ENCODE measurements at regions not wholly inside any gene's neighbourhood (a gene's known extent, or its start where the extent isn't known, plus 50 kb on each side); places are given as distances from the start of the nearest gene placed in this dataset.

DNA sequence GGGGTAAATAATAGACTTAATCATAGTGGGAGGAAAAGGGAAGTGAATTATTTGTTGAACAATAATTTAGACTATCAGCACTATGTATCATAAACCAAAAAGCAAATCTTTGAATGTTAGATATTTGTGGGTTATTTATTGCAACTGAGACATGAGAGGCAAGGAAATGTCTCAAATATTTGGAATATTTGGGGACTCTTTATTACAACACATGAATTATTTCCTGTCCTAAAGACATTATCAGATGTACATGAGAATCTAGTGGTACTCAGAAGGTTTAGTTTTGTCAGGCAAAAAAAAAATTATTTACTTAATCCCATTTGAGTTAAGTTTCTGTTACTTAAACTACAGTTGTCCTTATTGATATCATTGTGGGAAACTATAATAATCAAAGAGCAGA, 91.1 kb downstream of the TLR4 start:
- H3K27me3 ChIP-seq (ENCODE audit: insufficient read depth, insufficient read length): no peaks in the 10 kb centered on the region
- no peaks in the 10 kb centered on the region for H3K36me3 ChIP-seq (ENCODE audit: insufficient read depth, insufficient read length, low read length)
- no peak overlapping the region for H3K4me3 ChIP-seq (ENCODE audit: insufficient read length, low read depth)
- DNase-seq (ENCODE audit: low read depth, low spot score): no peak
- no peak for TF ChIP-seq ZNF274 (IDR thresholded peaks at IDR 0.05; ENCODE audit: low read depth, low read length)
- no peak for TF ChIP-seq YY1 (IDR thresholded peaks at IDR 0.05; ENCODE audit: insufficient read depth, insufficient read length)
- TF ChIP-seq SUZ12 (IDR thresholded peaks at IDR 0.05; ENCODE audit: extremely low read depth, insufficient read depth, insufficient read length): no peak
- H3K9me3 ChIP-seq (ENCODE audit: insufficient read depth, low read length): no peaks in the 10 kb centered on the region
- H3K9ac ChIP-seq (ENCODE audit: insufficient read length, low read depth): no peak overlapping the region
- no peaks in the 10 kb centered on the region for H3K4me1 ChIP-seq (ENCODE audit: insufficient read depth, insufficient read length)

DNA sequence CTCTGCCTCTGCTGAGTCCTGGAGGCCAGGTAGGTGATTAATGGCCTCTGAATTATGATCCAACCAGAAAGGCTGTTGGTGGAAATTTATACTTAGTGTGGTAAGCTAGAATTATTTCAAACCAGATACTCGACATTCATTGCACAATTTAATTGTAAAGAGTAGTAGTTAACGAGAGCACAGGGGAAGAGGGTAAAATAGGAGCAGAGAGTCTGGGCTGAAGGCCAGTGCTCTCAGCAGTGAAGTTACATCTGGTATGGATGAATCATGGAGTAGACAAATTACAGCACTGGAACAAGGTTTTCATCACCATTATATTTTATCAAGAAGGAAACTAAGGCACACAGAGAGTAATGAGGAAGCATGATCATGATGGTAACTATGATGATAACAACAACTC, 92.5 kb downstream of the TLR4 start:
- Histone ChIP-seq H3K27me3 (ENCODE audit: insufficient read depth, insufficient read length) (no peaks in the 10 kb centered on the region), H3K4me3 (ENCODE audit: insufficient read length, low read depth) (no peak overlapping the region), H3K9me3 (ENCODE audit: insufficient read depth, low read length) (no peaks in the 10 kb centered on the region), H3K9ac (ENCODE audit: insufficient read length, low read depth) (no peak overlapping the region), H3K4me1 (ENCODE audit: insufficient read depth, insufficient read length) (no peaks in the 10 kb centered on the region), H3K36me3 (ENCODE audit: insufficient read depth, insufficient read length, low read length) (no peaks in the 10 kb centered on the region)
- TF ChIP-seq SUZ12 (IDR thresholded peaks at IDR 0.05; ENCODE audit: extremely low read depth, insufficient read depth, insufficient read length) (no peak), YY1 (IDR thresholded peaks at IDR 0.05; ENCODE audit: insufficient read depth, insufficient read length) (no peak), ZNF274 (IDR thresholded peaks at IDR 0.05; ENCODE audit: low read depth, low read length) (no peak)
- DNase-seq (ENCODE audit: low read depth, low spot score): no peak

DNA sequence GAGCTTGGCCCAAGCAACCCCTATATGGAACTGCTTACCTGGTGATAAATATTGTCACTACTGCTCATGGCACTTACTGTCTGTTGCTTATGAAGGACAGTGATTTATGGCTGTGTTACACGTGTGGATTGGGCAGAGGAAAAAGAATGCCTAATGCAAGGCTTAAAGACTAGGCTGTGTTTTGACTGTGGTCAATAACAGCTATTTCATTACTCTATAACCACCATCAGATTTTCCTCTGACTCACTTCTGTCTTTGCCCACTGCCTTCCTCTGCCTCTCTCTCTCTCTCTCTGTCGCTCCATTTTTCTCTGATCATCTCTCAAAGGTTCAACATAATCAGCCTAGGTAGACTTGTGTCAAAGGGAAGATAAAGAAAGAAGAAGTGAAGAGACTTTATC, 96.2 kb downstream of the TLR4 start:
- TF ChIP-seq YY1 (IDR thresholded peaks at IDR 0.05; ENCODE audit: insufficient read depth, insufficient read length): no peak
- TF ChIP-seq SUZ12 (IDR thresholded peaks at IDR 0.05; ENCODE audit: extremely low read depth, insufficient read depth, insufficient read length): no peak
- no peak for TF ChIP-seq ZNF274 (IDR thresholded peaks at IDR 0.05; ENCODE audit: low read depth, low read length)
- Histone ChIP-seq H3K4me3 (ENCODE audit: insufficient read length, low read depth) (no peak overlapping the region), H3K9ac (ENCODE audit: insufficient read length, low read depth) (no peak overlapping the region), H3K36me3 (ENCODE audit: insufficient read depth, insufficient read length, low read length) (no peaks in the 10 kb centered on the region), H3K9me3 (ENCODE audit: insufficient read depth, low read length) (no peaks in the 10 kb centered on the region), H3K4me1 (ENCODE audit: insufficient read depth, insufficient read length) (no peaks in the 10 kb centered on the region), H3K27me3 (ENCODE audit: insufficient read depth, insufficient read length) (no peaks in the 10 kb centered on the region)
- no peak for DNase-seq (ENCODE audit: low read depth, low spot score)

DNA sequence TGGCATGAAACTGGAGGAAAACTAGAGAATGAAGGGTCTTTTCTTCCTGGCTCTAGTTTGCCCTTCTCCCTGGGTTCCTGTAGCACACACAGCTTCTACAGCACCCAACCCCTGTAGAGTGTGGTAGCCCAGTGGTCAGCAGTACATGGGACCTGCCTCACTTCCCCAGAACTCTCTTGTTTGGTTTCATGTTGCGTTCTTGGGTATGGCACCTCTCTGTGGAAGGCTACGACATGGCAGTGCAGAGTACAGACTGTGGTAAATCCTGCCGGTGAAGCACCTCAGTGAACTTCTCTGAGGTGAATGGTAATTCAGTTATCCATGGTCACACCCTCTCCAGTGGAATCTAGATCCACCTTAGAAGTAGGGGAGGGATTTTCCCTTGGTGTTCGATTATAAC, 105.5 kb downstream of the TLR4 start:
- no peaks in the 10 kb centered on the region for H3K36me3 ChIP-seq (ENCODE audit: insufficient read depth, insufficient read length, low read length)
- no peak overlapping the region for H3K4me3 ChIP-seq (ENCODE audit: insufficient read length, low read depth)
- H3K9me3 ChIP-seq (ENCODE audit: insufficient read depth, low read length): no peaks in the 10 kb centered on the region
- no peaks in the 10 kb centered on the region for H3K27me3 ChIP-seq (ENCODE audit: insufficient read depth, insufficient read length)
- no peak for TF ChIP-seq ZNF274 (IDR thresholded peaks at IDR 0.05; ENCODE audit: low read depth, low read length)
- TF ChIP-seq SUZ12 (IDR thresholded peaks at IDR 0.05; ENCODE audit: extremely low read depth, insufficient read depth, insufficient read length): no peak
- TF ChIP-seq YY1 (IDR thresholded peaks at IDR 0.05; ENCODE audit: insufficient read depth, insufficient read length): no peak
- H3K4me1 ChIP-seq (ENCODE audit: insufficient read depth, insufficient read length): no peaks in the 10 kb centered on the region
- DNase-seq (ENCODE audit: low read depth, low spot score): no peak
- no peak overlapping the region for H3K9ac ChIP-seq (ENCODE audit: insufficient read length, low read depth)

DNA sequence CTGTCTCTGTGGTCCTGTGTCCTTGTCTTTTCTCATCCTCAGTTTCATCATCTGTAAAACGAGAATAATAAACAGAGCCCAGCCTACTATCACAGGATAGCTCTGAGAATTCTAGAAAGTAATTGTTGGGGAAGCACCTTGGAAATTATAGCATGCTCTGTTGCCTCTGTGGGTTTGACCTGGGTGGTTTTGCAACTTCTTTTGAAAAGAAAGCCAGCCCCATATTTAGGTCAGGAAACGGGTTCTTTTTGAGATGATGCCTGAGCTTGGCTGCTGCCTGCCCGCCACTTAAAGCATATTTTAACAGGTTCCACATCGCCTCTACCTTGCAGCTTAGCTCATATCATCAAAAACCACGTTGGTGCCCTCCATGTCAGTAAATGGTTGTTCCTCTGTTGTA, 111.1 kb downstream of the TLR4 start:
- Histone ChIP-seq H3K9me3 (ENCODE audit: insufficient read depth, low read length) (no peaks in the 10 kb centered on the region), H3K9ac (ENCODE audit: insufficient read length, low read depth) (no peak overlapping the region), H3K4me1 (ENCODE audit: insufficient read depth, insufficient read length) (no peaks in the 10 kb centered on the region), H3K36me3 (ENCODE audit: insufficient read depth, insufficient read length, low read length) (no peaks in the 10 kb centered on the region), H3K4me3 (ENCODE audit: insufficient read length, low read depth) (no peak overlapping the region), H3K27me3 (ENCODE audit: insufficient read depth, insufficient read length) (no peaks in the 10 kb centered on the region)
- TF ChIP-seq ZNF274 (IDR thresholded peaks at IDR 0.05; ENCODE audit: low read depth, low read length) (no peak), YY1 (IDR thresholded peaks at IDR 0.05; ENCODE audit: insufficient read depth, insufficient read length) (no peak), SUZ12 (IDR thresholded peaks at IDR 0.05; ENCODE audit: extremely low read depth, insufficient read depth, insufficient read length) (no peak)
- DNase-seq (ENCODE audit: low read depth, low spot score): no peak

DNA sequence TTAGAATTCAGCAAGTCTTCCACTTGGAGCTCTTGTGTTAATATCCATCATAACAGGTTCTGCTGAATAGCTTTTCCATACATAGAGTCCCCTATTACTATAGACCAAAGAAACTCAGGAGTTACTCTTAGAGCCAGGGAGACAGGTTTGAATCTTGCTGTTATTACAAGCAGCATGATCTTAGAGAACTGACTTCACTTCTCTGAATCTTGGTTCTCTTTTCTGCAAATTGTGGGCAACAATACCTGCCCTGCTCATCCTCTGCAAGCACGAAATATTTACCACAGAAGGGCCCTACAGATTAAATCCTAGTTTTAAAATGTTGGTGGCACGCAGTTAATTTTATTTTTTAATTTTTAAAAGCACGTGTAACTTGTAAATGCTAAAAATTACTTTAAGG, 111.7 kb downstream of the TLR4 start:
- Histone ChIP-seq H3K36me3 (ENCODE audit: insufficient read depth, insufficient read length, low read length) (no peaks in the 10 kb centered on the region), H3K9ac (ENCODE audit: insufficient read length, low read depth) (no peak overlapping the region), H3K27me3 (ENCODE audit: insufficient read depth, insufficient read length) (no peaks in the 10 kb centered on the region), H3K4me1 (ENCODE audit: insufficient read depth, insufficient read length) (no peaks in the 10 kb centered on the region), H3K4me3 (ENCODE audit: insufficient read length, low read depth) (no peak overlapping the region), H3K9me3 (ENCODE audit: insufficient read depth, low read length) (no peaks in the 10 kb centered on the region)
- no peak for TF ChIP-seq SUZ12 (IDR thresholded peaks at IDR 0.05; ENCODE audit: extremely low read depth, insufficient read depth, insufficient read length)
- no peak for TF ChIP-seq ZNF274 (IDR thresholded peaks at IDR 0.05; ENCODE audit: low read depth, low read length)
- no peak for TF ChIP-seq YY1 (IDR thresholded peaks at IDR 0.05; ENCODE audit: insufficient read depth, insufficient read length)
- no peak for DNase-seq (ENCODE audit: low read depth, low spot score)

DNA sequence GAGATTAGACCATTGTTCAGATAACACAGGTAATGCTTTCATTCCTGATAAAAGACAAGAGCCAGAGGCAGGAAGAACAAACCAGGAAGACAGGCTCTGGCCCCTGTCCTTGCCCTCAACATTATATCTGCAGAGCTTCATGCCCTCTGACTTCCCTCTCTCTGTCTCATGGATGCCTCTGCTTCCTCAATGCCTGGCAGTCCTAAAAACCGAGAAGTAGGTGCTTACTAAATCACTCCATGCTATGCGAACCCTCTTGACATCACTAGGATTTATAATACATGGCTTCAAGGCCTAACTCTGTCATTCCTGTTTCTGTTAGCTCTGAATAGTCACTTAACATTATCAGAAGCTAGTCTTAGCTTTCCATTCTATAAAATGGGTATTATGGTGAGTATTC, 117.8 kb downstream of the TLR4 start:
- Histone ChIP-seq H3K9ac (ENCODE audit: insufficient read length, low read depth) (no peak overlapping the region), H3K27me3 (ENCODE audit: insufficient read depth, insufficient read length) (no peaks in the 10 kb centered on the region), H3K36me3 (ENCODE audit: insufficient read depth, insufficient read length, low read length) (no peaks in the 10 kb centered on the region), H3K4me3 (ENCODE audit: insufficient read length, low read depth) (no peak overlapping the region), H3K9me3 (ENCODE audit: insufficient read depth, low read length) (no peaks in the 10 kb centered on the region), H3K4me1 (ENCODE audit: insufficient read depth, insufficient read length) (no peaks in the 10 kb centered on the region)
- TF ChIP-seq YY1 (IDR thresholded peaks at IDR 0.05; ENCODE audit: insufficient read depth, insufficient read length) (no peak), SUZ12 (IDR thresholded peaks at IDR 0.05; ENCODE audit: extremely low read depth, insufficient read depth, insufficient read length) (no peak), ZNF274 (IDR thresholded peaks at IDR 0.05; ENCODE audit: low read depth, low read length) (no peak)
- no peak for DNase-seq (ENCODE audit: low read depth, low spot score)

DNA sequence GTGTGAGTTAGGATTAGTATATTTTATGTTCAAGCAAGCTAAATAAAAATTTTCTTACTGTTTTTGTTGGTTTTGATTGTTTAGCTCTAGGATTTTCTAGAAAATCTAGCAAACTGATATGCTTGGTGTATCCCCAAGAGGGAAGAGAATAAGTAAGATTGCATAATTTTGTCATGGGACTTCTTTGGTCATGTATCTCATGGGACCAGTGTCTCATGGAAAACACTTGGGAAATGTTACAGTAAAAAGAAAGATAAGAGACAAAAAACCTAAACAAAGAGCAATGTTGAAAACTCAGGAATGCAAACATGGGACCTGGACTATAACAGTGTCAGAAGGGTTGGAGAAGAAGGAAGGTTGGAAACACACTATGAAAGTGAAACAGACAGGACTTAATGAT, 119.4 kb downstream of the TLR4 start:
- H3K4me1 ChIP-seq (ENCODE audit: insufficient read depth, insufficient read length): no peaks in the 10 kb centered on the region
- TF ChIP-seq ZNF274 (IDR thresholded peaks at IDR 0.05; ENCODE audit: low read depth, low read length): no peak
- no peak for TF ChIP-seq YY1 (IDR thresholded peaks at IDR 0.05; ENCODE audit: insufficient read depth, insufficient read length)
- TF ChIP-seq SUZ12 (IDR thresholded peaks at IDR 0.05; ENCODE audit: extremely low read depth, insufficient read depth, insufficient read length): no peak
- H3K27me3 ChIP-seq (ENCODE audit: insufficient read depth, insufficient read length): no peaks in the 10 kb centered on the region
- no peaks in the 10 kb centered on the region for H3K36me3 ChIP-seq (ENCODE audit: insufficient read depth, insufficient read length, low read length)
- H3K9ac ChIP-seq (ENCODE audit: insufficient read length, low read depth): no peak overlapping the region
- no peak for DNase-seq (ENCODE audit: low read depth, low spot score)
- no peak overlapping the region for H3K4me3 ChIP-seq (ENCODE audit: insufficient read length, low read depth)
- H3K9me3 ChIP-seq (ENCODE audit: insufficient read depth, low read length): no peaks in the 10 kb centered on the region
